ENCODE measurements at regions not wholly inside any gene's neighbourhood (a gene's known extent, or its start where the extent isn't known, plus 50 kb on each side); places are given as distances from the start of the nearest gene placed in this dataset.

DNA sequence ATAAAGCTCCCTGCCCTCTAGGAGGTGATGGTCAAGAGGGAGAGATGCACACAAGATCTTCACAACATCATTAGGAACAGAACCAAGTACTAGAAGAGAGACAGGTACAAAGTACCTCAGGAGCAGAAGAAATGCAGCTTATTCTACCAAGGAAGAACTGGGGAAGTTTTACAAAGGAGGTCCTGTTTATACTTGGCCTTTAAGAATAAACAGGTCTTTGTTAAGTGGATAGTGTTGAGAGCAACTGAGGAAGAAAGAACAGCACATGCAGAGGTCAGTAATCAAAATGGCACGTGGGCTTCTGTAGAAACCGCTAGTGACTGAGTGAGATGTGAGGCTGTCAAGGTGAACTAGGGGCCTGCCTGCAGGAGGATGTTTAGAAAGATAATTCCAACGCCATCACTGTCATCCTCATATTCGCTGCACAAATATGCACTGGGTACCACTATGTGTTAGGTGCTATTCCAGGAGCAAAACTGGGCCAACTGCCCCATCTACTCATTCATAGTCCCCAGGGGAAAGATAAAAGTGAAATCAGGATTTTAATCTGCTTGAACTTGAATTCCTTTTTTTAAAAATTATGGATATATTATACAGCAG is 61.1 kb downstream of the ID4 start:
- TF ChIP-seq GATA3 (IDR thresholded peaks at IDR 0.05; ENCODE audit: low read depth, low read length) (no peak), GATA2 (IDR thresholded peaks at IDR 0.05; ENCODE audit: low read depth, low read length) (no peak)
